Cardiac muscle cell (in vitro differentiated cells and primary cell): ENCODE measurements at regions not wholly inside any gene's neighbourhood (a gene's known extent, or its start where the extent isn't known, plus 50 kb on each side); places are given as distances from the start of the nearest gene placed in this dataset.
"Not testable (repeated sequence)": the region's sequence is repeated elsewhere in the genome, so short reads cannot be mapped to it uniquely, and the experiment has no call there.

Experiments used
- DNase-seq, 2 donors: peaks; one replicate each; pipeline versions ENCODE4 v3.0.0 to v3.0.0-alpha.2; 2010 to 2017; ENCODE audit warnings: low read depth in 1 of 2, low spot score in 1 of 2
- H3K27ac ChIP-seq: fragments of 200-600 bp; sonication (generic); 2 replicates; pipeline ENCODE4 v1.5.1; 2016
- H3K27me3 ChIP-seq: fragments of 200-600 bp; sonication (generic); 2 replicates; pipeline ENCODE4 v1.6.0; 2016; ENCODE audit warnings: control low read depth
- H3K36me3 ChIP-seq: fragments of 200-600 bp; sonication (generic); 2 replicates; pipeline ENCODE4 v1.5.1; 2016; ENCODE audit warnings: control low read depth
- H3K4me1 ChIP-seq: fragments of 200-600 bp; sonication (generic); 2 replicates; pipeline ENCODE4 v1.8.1; 2017; ENCODE audit warnings: low read depth, mild to moderate bottlenecking, mixed run types
- H3K4me3 ChIP-seq: fragments of 200-600 bp; sonication (generic); 2 replicates; pipeline ENCODE4 v1.5.1; 2016; ENCODE audit warnings: mild to moderate bottlenecking
- H3K9me3 ChIP-seq: fragments of 200-600 bp; sonication (generic); 2 replicates; pipeline ENCODE4 v1.5.1; 2017; ENCODE audit warnings: low read depth, mild to moderate bottlenecking, control low read depth
- CTCF ChIP-seq: IDR thresholded peaks from 2 replicates; pipeline ENCODE4 v1.5.1; 2012; ENCODE audit warnings: low read depth, mild to moderate bottlenecking, low read length

GRCh38 chr10:34013235-34013634 lies 678.8 kb upstream of the NRP1 start:
- no peak overlapping the region for H3K4me3 ChIP-seq
- no peak for DNase-seq
- H3K4me1 ChIP-seq: no peaks in the 10 kb centered on the region
- TF ChIP-seq CTCF: no peak
- no peaks in the 10 kb centered on the region for H3K9me3 ChIP-seq
- H3K36me3 ChIP-seq: no peaks in the 10 kb centered on the region
- no peaks in the 10 kb centered on the region for H3K27me3 ChIP-seq
- no peak overlapping the region for H3K27ac ChIP-seq

- DNase-seq: peak in 1 of 2 donors; percentile 34
- Histone ChIP-seq H3K27ac (no peak overlapping the region), H3K36me3 (no peaks in the 10 kb centered on the region), H3K4me1 (no peaks in the 10 kb centered on the region), H3K9me3 (no peaks in the 10 kb centered on the region), H3K4me3 (no peak overlapping the region), H3K27me3 (no peaks in the 10 kb centered on the region)
- TF ChIP-seq CTCF: no peak
Measured at GRCh38 chr10:34010891-34011290, 676.4 kb upstream of the NRP1 start.

- not testable (repeated sequence) for H3K27ac ChIP-seq, H3K9me3 ChIP-seq, DNase-seq, H3K4me1 ChIP-seq, H3K36me3 ChIP-seq, H3K4me3 ChIP-seq, H3K27me3 ChIP-seq
Measured at GRCh38 chr10:34010228-34010627, 675.8 kb upstream of the NRP1 start.

- H3K4me1 ChIP-seq: no peaks in the 10 kb centered on the region
- DNase-seq: no peak
- no peaks in the 10 kb centered on the region for H3K27me3 ChIP-seq
- no peaks in the 10 kb centered on the region for H3K36me3 ChIP-seq
- H3K4me3 ChIP-seq: no peak overlapping the region
- no peak for TF ChIP-seq CTCF
- H3K9me3 ChIP-seq: no peaks in the 10 kb centered on the region
- no peak overlapping the region for H3K27ac ChIP-seq
Measured at GRCh38 chr10:34008656-34009055, 674.2 kb upstream of the NRP1 start.

- Histone ChIP-seq H3K36me3 (no peaks in the 10 kb centered on the region), H3K4me1 (no peaks in the 10 kb centered on the region), H3K9me3 (no peaks in the 10 kb centered on the region), H3K27ac (no peak overlapping the region), H3K27me3 (no peaks in the 10 kb centered on the region), H3K4me3 (no peak overlapping the region)
- TF ChIP-seq CTCF: no peak
- no peak for DNase-seq
Measured at GRCh38 chr10:34006471-34006870, 672.0 kb upstream of the NRP1 start.

- Histone ChIP-seq H3K27me3 (no peaks in the 10 kb centered on the region), H3K4me3 (no peak overlapping the region), H3K4me1 (peaks cover 5% of the 10 kb centered on the region), H3K9me3 (no peaks in the 10 kb centered on the region), H3K27ac (no peak overlapping the region), H3K36me3 (no peaks in the 10 kb centered on the region)
- DNase-seq: no peak
- TF ChIP-seq CTCF: no peak
Measured at GRCh38 chr10:34003561-34003960, 669.1 kb upstream of the NRP1 start.
